Urinary bladder (tissue), 3 donors: ENCODE measurements at regions not wholly inside any gene's neighbourhood (a gene's known extent, or its start where the extent isn't known, plus 50 kb on each side); places are given as distances from the start of the nearest gene placed in this dataset.
"Not testable (repeated sequence)": the region's sequence is repeated elsewhere in the genome, so short reads cannot be mapped to it uniquely, and the experiment has no call there.

ENCODE experiments used
- DNase-seq: peaks from one replicate; pipeline ENCODE4 v3.0.0-alpha.2; 2015; ENCODE audit errors: extremely low spot score
- H3K27ac ChIP-seq: one replicate; pipeline ENCODE4 v1.5.1; 2013; ENCODE audit warnings: low read depth, mild to moderate bottlenecking, moderate library complexity
- H3K36me3 ChIP-seq: one replicate; pipeline ENCODE4 v1.6.1; 2013; ENCODE audit warnings: mild to moderate bottlenecking, moderate library complexity; ENCODE audit not compliant: insufficient read depth
- H3K4me1 ChIP-seq: one replicate; pipeline ENCODE4 v1.6.1; 2013; ENCODE audit warnings: mild to moderate bottlenecking, moderate library complexity; ENCODE audit not compliant: insufficient read depth
- H3K4me3 ChIP-seq: one replicate; pipeline ENCODE4 v1.5.1; 2013; ENCODE audit warnings: low read depth, low read length
- WGBS: extraction: QIAGEN DNeasy Blood & Tissue Kit; methylation state at CpG from one replicate; pipeline ENCODE4 v1.1.7; 2013; 5-methylcytosine and 5-hydroxymethylcytosine counted together
- donor health status: healthy with polysubstance abuse.
- donor health status: healthy.

DNA sequence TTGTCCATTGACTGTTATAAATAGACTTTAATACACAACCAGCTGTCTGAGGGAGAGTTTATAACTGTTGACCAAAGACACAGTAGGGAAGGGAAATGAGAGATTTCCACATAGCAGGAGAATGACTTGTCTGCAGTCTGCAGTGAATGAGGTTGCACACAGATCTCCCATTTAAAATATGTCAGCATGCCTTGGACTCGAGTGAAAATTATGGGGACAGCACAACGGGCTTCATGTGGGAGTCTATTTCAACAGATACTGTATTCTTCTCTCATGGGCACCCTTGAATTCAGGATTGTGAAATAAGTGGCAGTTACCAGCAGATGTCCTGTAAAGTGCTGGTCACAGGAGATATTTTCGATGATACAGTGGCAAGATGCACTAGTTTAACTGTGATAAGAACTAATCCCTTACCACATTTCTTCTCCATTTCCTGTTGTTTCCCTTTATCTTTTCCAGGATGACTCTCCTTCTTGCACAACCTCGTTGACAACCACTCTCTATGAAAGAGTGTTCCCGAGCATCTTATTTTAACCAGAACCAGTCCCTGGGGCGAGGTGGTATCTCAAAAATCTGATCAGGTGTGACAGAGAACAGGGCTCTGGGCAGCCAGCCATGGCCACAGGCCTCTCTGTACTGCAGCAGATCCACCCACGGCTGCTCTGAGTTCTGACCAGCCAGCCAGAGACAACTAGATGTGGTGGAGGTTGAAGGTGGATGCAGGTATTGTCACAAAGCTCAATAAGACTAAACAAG, 51.5 kb upstream of the MAP3K1 start:
- no peak for DNase-seq
- Histone ChIP-seq H3K27ac (no peak overlapping the region), H3K36me3 (no peaks in the 10 kb centered on the region), H3K4me3 (no peak overlapping the region), H3K4me1 (no peaks in the 10 kb centered on the region)
- 47% methylated on average over 7 of the region's 7 CpGs for WGBS

DNA sequence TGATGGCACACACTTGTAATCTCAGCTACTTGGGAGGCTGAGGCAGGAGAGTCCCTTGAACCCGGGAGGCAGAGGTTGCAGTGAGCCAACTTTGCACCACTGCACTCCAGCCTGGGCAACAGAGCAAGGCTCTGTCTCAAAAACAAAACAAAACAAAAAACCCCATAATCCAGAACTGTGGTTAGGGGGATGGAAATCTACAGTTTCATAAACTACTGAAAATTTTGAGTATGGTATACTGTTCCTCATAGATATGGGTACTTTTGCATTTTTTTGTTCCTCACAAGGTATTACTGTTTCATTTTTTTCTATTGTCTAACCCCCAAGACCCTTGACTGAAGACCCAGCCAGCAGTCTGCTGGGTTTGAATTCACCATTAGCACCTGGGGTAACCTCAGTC, 52.2 kb upstream of the MAP3K1 start:
- no peaks in the 10 kb centered on the region for H3K36me3 ChIP-seq
- H3K27ac ChIP-seq: no peak overlapping the region
- WGBS: 91% methylated on average over 1 of the region's 1 CpG
- no peak overlapping the region for H3K4me3 ChIP-seq
- no peaks in the 10 kb centered on the region for H3K4me1 ChIP-seq
- DNase-seq: no peak

DNA sequence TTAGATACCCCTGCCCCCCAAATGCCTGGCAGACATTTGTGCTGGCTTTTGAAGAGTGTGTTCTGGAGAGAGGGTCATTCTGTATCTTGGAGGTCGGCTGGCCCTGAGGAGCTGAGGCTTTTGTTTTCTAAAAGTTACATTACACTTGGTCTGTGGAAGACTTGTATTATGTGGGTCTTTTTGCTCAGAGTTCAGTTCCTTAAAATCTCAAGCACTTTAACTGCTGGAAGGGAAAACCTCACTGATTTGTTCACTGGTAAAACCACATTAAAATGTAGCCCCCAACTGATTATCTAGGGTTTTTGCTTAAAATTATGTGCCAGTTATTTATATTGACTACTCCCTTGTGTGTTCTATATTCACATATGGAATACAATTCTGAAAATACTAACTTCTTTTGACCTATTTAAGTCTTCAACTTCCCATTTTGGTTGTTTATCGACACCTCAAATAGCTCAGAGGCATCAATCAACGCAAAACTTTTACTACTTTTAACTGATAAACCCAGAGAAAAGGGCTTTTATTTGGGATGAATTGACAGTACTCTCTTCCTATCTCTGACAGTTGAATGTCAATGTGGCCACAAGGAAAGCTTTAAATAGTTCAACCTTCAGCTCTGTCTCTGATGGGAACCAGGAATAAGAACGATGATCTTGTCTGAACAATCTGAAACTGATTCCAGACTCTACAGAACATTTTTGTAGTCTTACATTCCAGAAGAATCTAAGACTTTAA, 54.0 kb upstream of the MAP3K1 start:
- H3K27ac ChIP-seq: no peak overlapping the region
- no peak overlapping the region for H3K4me3 ChIP-seq
- WGBS: 69% methylated on average over 4 of the region's 4 CpGs

GRCh38 chr5:56760723-56761122, 54.6 kb upstream of the MAP3K1 start:
- 83% methylated on average over 5 of the region's 5 CpGs for WGBS

More for the DNA sequence above, 54.0 kb upstream of the MAP3K1 start:
- Histone ChIP-seq H3K4me1 (no peaks in the 10 kb centered on the region), H3K36me3 (no peaks in the 10 kb centered on the region)
- no peak for DNase-seq

GRCh38 chr5:56759521-56760216, 55.7 kb upstream of the MAP3K1 start:
- Histone ChIP-seq H3K4me3 (no peak overlapping the region), H3K4me1 (no peaks in the 10 kb centered on the region), H3K36me3 (no peaks in the 10 kb centered on the region), H3K27ac (no peak overlapping the region)
- WGBS: 72% methylated on average over 4 of the region's 4 CpGs
- DNase-seq: no peak

More at GRCh38 chr5:56760723-56761122, 54.6 kb upstream of the MAP3K1 start:
- Histone ChIP-seq H3K4me3 (no peak overlapping the region), H3K36me3 (no peaks in the 10 kb centered on the region), H3K27ac (no peak overlapping the region), H3K4me1 (no peaks in the 10 kb centered on the region)
- DNase-seq: no peak

GRCh38 chr5:56757077-56757476, 58.3 kb upstream of the MAP3K1 start:
- WGBS: 78% methylated on average over 5 of the region's 5 CpGs
- DNase-seq: no peak

DNA sequence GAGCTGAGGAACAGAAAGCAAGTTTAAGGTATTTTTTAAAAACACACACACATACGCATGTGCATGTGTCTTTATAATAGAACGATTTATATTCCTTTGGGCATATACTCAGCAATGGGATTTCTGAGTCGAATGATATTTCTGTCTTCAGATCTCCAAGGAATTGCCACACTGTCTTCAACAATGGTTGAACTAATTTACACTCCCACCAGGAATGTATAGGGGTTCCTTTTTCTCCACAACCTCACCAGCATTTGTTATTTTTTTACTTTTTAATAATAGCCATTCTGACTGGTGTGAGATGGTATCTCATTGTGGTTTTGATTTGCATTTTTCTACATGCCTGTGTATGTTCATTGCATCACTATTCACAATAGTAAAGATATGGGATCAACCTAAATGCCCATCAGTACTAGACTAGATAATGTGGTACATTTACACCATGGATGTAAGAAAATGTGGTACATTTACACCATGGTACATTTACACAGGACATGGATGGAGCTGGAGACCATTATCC, 60.3 kb upstream of the MAP3K1 start:
- 90% methylated on average over 3 of the region's 3 CpGs for WGBS
- no peak overlapping the region for H3K27ac ChIP-seq
- no peaks in the 10 kb centered on the region for H3K4me1 ChIP-seq
- H3K36me3 ChIP-seq: no peaks in the 10 kb centered on the region
- no peak overlapping the region for H3K4me3 ChIP-seq
- DNase-seq: no peak

More at GRCh38 chr5:56757077-56757476, 58.3 kb upstream of the MAP3K1 start:
- Histone ChIP-seq H3K4me3 (no peak overlapping the region), H3K36me3 (no peaks in the 10 kb centered on the region), H3K27ac (no peak overlapping the region), H3K4me1 (no peaks in the 10 kb centered on the region)

GRCh38 chr5:56753588-56753987, 61.8 kb upstream of the MAP3K1 start:
- not testable (repeated sequence) for DNase-seq, H3K36me3 ChIP-seq, H3K4me1 ChIP-seq, H3K4me3 ChIP-seq, H3K27ac ChIP-seq
- WGBS: 87% methylated on average over 5 of the region's 5 CpGs

DNA sequence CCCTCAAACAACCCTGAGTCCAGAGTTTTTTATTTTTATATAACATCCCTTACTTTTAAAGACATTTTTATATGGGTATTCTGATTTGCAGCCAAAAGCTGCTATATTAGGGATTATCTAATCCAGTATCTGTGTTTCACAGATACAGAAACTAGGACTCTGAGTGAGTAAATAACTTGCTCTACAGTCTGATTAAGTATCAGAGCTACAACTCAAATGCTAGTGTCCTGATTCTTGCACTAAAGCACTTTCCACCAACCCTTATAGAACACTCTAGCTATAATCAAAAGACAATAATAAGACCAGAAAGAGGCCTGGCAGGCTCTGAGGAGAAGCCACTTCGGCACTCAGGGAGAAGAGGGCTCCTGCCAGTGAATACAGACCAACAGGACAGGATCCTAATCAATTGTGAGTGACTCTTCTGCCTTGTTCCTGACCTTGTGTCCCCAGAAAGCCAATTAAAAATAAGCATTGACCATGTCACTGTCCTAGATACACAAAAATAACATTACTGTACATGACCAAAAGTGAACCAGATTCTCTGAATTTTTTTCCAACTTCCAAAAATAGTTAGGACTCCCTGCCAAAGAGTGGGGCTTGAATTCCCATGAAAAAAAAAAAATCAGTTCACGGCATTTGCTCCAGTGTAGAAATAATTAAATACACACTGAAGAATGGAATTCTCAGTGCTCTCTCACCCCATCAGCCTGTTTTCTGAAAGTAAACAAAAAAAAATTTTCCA, 63.6 kb upstream of the MAP3K1 start:
- DNase-seq: no peak
- Histone ChIP-seq H3K4me1 (no peaks in the 10 kb centered on the region), H3K27ac (no peak overlapping the region), H3K36me3 (no peaks in the 10 kb centered on the region), H3K4me3 (no peak overlapping the region)
- WGBS: 61% methylated on average over 2 of the region's 2 CpGs

GRCh38 chr5:56749842-56750241, 65.5 kb upstream of the MAP3K1 start:
- no peak overlapping the region for H3K4me3 ChIP-seq
- DNase-seq: no peak
- H3K27ac ChIP-seq: no peak overlapping the region
- H3K36me3 ChIP-seq: no peaks in the 10 kb centered on the region
- H3K4me1 ChIP-seq: no peaks in the 10 kb centered on the region
- WGBS: 80% methylated on average over 3 of the region's 3 CpGs

DNA sequence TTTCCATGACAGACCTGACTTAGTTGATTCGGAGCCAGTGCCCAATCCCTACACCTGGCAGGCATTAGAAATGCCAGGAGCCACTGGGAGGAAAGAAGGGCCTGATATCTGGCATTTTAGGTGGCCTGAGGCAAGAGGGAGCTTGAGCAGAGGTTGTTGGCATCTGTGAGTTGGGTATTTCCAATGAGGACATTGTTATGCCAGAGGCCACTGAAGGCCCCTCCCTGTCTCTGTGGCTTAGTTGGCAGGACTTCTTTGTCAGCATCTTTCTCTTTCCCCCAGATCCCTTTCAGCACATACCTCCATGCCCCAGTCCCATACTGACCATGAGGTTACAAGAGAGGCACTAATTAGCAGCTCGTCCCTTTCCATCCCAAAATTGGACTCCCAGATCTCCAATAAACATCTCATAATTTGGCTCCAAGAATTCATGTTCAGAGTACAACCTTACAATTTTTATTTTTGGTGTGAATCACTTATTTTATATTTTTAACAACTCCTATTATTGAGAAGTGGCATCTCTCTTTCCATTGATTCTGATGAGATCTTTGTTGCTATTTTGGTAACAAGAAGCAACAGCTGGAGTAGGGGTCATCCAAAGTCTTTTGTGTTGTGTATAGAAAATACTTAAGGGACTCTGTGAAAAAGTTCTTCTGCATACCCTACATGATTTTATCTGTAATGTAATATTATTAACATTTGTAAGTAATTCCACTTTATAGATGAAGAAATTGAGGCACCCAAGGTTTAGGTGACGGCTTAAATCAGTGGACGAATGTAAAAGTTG, 68.6 kb upstream of the MAP3K1 start:
- H3K36me3 ChIP-seq: no peaks in the 10 kb centered on the region
- H3K4me3 ChIP-seq: no peak overlapping the region
- 88% methylated on average over 4 of the region's 4 CpGs for WGBS
- no peak for DNase-seq
- H3K4me1 ChIP-seq: no peaks in the 10 kb centered on the region
- H3K27ac ChIP-seq: no peak overlapping the region

DNA sequence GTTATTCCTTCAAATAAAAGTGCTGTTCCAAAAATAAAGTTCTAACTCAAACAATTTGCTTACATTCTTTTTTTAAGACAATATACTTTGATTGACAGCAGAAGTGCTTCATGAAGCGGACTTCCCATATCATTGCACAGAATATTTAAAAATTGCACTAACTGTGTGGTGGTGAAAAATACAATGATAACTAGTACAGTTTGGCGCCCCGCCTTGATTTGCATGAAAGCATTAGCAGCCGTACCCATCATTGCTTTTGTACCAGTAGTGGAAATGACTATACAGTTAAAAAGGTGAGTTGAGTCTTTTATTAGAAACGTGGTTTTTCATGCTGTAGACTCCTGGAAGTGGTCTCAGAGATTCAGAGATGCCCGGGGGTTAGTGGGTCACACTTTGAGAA, 69.5 kb upstream of the MAP3K1 start:
- WGBS: 95% methylated on average over 6 of the region's 6 CpGs
- no peak for DNase-seq
- H3K4me1 ChIP-seq: no peaks in the 10 kb centered on the region
- H3K36me3 ChIP-seq: no peaks in the 10 kb centered on the region
- H3K27ac ChIP-seq: no peak overlapping the region
- no peak overlapping the region for H3K4me3 ChIP-seq
